Uterus (tissue), 3 donors: ENCODE measurements at regions not wholly inside any gene's neighbourhood (a gene's known extent, or its start where the extent isn't known, plus 50 kb on each side); places are given as distances from the start of the nearest gene placed in this dataset.

Experiments used
- DNase-seq, 2 donors: peaks; one replicate each; pipeline ENCODE4 v3.0.0-alpha.2; 2019 to 2020
- H3K27ac ChIP-seq, 2 donors: fragments of 200-600 bp; sonication (generic); 1 replicate in 1 of 2; 2 replicates in 1 of 2; pipeline ENCODE4 v1.5.1; 2016 to 2018
- H3K27me3 ChIP-seq, 2 donors: fragments of 200-600 bp; sonication (generic); one replicate each; pipeline ENCODE4 v1.5.1; 2018 to 2019; ENCODE audit warnings: control low read depth in 1 of 2
- H3K36me3 ChIP-seq, 2 donors: fragments of 200-600 bp; sonication (generic); one replicate each; pipeline ENCODE4 v1.5.1; 2019; ENCODE audit warnings: control low read depth in 1 of 2
- H3K4me1 ChIP-seq, 2 donors: fragments of 200-600 bp; sonication (generic); one replicate each; pipeline ENCODE4 v1.5.1; 2018 to 2019; ENCODE audit warnings: control low read depth in 1 of 2
- H3K4me3 ChIP-seq, 2 donors: fragments of 200-600 bp; sonication (generic); 1 replicate in 1 of 2; 2 replicates in 1 of 2; pipeline ENCODE4 v1.5.1; 2018 to 2019; ENCODE audit warnings: mild to moderate bottlenecking in 1 of 2
- H3K9me3 ChIP-seq, 2 donors: fragments of 200-600 bp; sonication (generic); one replicate each; pipeline ENCODE4 v1.5.1; 2019; ENCODE audit warnings: control low read depth in 1 of 2
- CTCF ChIP-seq, 4 experiments: fragments of 200-600 bp in 2 of 4; fragments of 450-650 bp in 2 of 4; sonication (generic) in 2 of 4; IDR thresholded peaks; one replicate each; pipeline ENCODE4 v1.5.1; 2016 to 2019; ENCODE audit warnings: antibody characterized with exemption in 4 of 4, mild to moderate bottlenecking in 2 of 4, moderate library complexity in 1 of 4
- POLR2A ChIP-seq, 2 donors: fragments of 450-650 bp; IDR thresholded peaks; one replicate each; pipeline ENCODE4 v1.6.1; 2016; ENCODE audit warnings: antibody characterized with exemption in 2 of 2, mild to moderate bottlenecking in 1 of 2, moderate library complexity in 1 of 2
- intact Hi-C: fragments of 100-400 bp; cut with DNase I; formaldehyde crosslinking; loops from one replicate; pipeline ENCODE4 v1.15.1; 2023; ENCODE audit warnings: low total_unique reads
- donor health status: DM: yes; HTN: yes; CAD: no.

- TF ChIP-seq POLR2A (IDR thresholded peaks at IDR 0.05) (no peak), CTCF (IDR thresholded peaks at IDR 0.05) (no peak)
Observed at GRCh38 chr18:78408623-78409022, 571.0 kb upstream of the SALL3 start.

GRCh38 chr18:78410094-78410786, 569.4 kb upstream of the SALL3 start:
- H3K4me3 ChIP-seq, result no peak overlapping the region
- H3K27me3 ChIP-seq, result no peaks in the 10 kb centered on the region
- no peak for TF ChIP-seq POLR2A (IDR thresholded peaks at IDR 0.05)
- TF ChIP-seq CTCF (IDR thresholded peaks at IDR 0.05), result no peak
- no peaks in the 10 kb centered on the region for H3K9me3 ChIP-seq
- intact Hi-C loops, result no loop called here
- H3K36me3 ChIP-seq, result no peaks in the 10 kb centered on the region
- no peak overlapping the region for H3K27ac ChIP-seq
- no peak for DNase-seq
- H3K4me1 ChIP-seq, result no peaks in the 10 kb centered on the region

More at GRCh38 chr18:78408623-78409022, 571.0 kb upstream of the SALL3 start:
- H3K36me3 ChIP-seq, result no peaks in the 10 kb centered on the region
- H3K4me3 ChIP-seq, result no peak overlapping the region
- DNase-seq, result no peak
- H3K27me3 ChIP-seq, result no peaks in the 10 kb centered on the region
- intact Hi-C loops, result no loop called here
- no peaks in the 10 kb centered on the region for H3K9me3 ChIP-seq
- no peak overlapping the region for H3K27ac ChIP-seq
- H3K4me1 ChIP-seq, result no peaks in the 10 kb centered on the region

DNA sequence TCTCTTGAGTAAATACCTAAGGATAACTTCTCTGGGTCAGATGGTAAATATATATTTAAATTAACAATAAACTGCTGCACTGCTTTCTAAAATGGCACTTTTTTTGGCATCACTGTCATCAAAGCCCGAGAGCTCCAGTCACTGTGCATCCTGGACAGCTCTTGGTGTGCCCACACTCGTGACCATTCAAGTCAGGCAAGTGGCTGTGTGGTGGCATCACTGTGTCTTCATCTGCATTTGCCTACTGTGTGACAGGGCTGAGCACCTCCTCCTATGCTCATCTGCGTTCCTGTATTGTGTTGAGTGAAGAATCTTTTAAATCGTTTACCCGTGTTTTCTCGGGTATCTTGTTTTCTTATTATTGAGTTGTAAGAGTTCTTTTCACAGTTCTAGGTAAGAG, 568.1 kb upstream of the SALL3 start:
- Histone ChIP-seq H3K27me3 (no peaks in the 10 kb centered on the region), H3K36me3 (no peaks in the 10 kb centered on the region), H3K9me3 (no peaks in the 10 kb centered on the region), H3K4me3 (no peak overlapping the region), H3K27ac (no peak overlapping the region), H3K4me1 (no peaks in the 10 kb centered on the region)
- intact Hi-C loops, result no loop called here
- DNase-seq, result no peak
- TF ChIP-seq POLR2A (IDR thresholded peaks at IDR 0.05) (no peak), CTCF (IDR thresholded peaks at IDR 0.05) (no peak)

GRCh38 chr18:78414302-78414701, 565.3 kb upstream of the SALL3 start:
- H3K9me3 ChIP-seq, result no peaks in the 10 kb centered on the region
- no peak for TF ChIP-seq CTCF (IDR thresholded peaks at IDR 0.05)
- no peak for TF ChIP-seq POLR2A (IDR thresholded peaks at IDR 0.05)
- intact Hi-C loops, result no loop called here
- no peaks in the 10 kb centered on the region for H3K27me3 ChIP-seq
- H3K4me3 ChIP-seq, result no peak overlapping the region
- H3K36me3 ChIP-seq, result no peaks in the 10 kb centered on the region
- no peaks in the 10 kb centered on the region for H3K4me1 ChIP-seq
- no peak overlapping the region for H3K27ac ChIP-seq
- no peak for DNase-seq

- Histone ChIP-seq H3K27ac (no peak overlapping the region), H3K27me3 (no peaks in the 10 kb centered on the region), H3K9me3 (no peaks in the 10 kb centered on the region), H3K4me3 (no peak overlapping the region), H3K36me3 (no peaks in the 10 kb centered on the region), H3K4me1 (no peaks in the 10 kb centered on the region)
- no peak for TF ChIP-seq CTCF (IDR thresholded peaks at IDR 0.05)
- TF ChIP-seq POLR2A (IDR thresholded peaks at IDR 0.05), result no peak
- no peak for DNase-seq
- intact Hi-C loops, result no loop called here
Observed at GRCh38 chr18:78416853-78417252, 562.8 kb upstream of the SALL3 start.
